ENCODE measurements at regions not wholly inside any gene's neighbourhood (a gene's known extent, or its start where the extent isn't known, plus 50 kb on each side); places are given as distances from the start of the nearest gene placed in this dataset.
"Not testable (repeated sequence)": the region's sequence is repeated elsewhere in the genome, so short reads cannot be mapped to it uniquely, and the experiment has no call there.

DNA sequence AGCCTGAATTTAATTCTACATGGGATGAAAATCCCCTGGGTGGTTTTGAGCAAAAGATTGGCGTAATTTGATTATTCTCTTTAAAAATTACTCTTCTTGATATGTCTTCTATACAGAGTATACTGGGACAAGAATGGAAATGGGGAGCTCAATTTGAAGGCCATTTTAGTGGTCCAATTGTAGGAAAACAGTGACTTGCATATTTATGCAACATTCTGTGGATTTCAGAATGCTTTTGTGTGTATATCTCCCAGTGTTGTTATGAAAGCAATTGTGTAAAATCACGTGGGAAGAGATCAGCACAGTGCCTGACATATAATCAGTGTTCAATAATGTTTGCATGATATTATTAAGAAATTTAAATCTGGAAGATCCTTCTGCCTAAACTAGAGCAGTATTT lies 575.9 kb upstream of the PBX1 start:
- DNase-seq (ENCODE audit: low read depth in 2 of 2): no peak

- no peak for DNase-seq (ENCODE audit: low read depth in 2 of 2)
Measured at GRCh38 chr1:163985700-163986099, 573.3 kb upstream of the PBX1 start.

GRCh38 chr1:163999131-163999530 lies 559.9 kb upstream of the PBX1 start:
- DNase-seq (ENCODE audit: low read depth in 2 of 2): no peak

DNA sequence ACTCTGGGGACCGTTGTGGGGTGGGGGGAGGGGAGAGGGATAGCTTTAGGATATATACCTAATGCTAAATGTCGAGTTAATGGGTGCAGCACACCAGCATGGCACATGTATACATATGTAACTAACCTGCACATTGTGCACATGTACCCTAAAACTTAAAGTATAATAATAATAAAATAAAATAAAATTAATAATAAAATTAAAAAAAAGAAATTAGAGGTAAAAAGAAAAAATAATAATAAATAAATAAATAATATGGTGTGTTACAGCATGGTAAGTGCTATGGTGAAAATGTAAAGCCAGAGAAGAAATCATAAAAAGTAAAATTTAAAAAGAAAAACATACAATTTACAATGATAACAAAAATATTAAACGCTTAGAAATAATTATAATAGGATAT lies 552.8 kb upstream of the PBX1 start:
- not testable (repeated sequence) for DNase-seq (ENCODE audit: low read depth in 2 of 2)

GRCh38 chr1:164006621-164007020 lies 552.4 kb upstream of the PBX1 start:
- no peak for DNase-seq (ENCODE audit: low read depth in 2 of 2)

DNA sequence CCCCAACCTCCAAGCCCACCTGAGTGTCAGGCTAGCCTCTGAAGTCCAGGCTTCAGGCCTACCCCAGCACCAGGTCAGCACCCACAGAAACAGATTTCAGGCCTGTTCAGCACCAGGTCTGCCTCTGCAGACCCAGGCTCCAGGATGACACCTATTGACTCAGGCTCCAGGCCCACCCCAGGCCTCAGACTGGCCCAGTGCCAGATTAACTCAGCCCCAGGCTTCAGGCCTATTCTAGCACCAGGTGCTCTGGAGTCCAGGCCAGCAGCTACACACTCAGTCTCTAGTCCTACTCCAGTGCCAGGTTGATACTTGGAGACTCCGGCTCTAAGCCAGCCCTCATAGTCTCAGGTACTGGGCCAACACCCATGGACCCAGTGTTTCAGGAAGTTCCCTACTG lies 541.7 kb upstream of the PBX1 start:
- DNase-seq (ENCODE audit: low read depth in 2 of 2): no peak

DNA sequence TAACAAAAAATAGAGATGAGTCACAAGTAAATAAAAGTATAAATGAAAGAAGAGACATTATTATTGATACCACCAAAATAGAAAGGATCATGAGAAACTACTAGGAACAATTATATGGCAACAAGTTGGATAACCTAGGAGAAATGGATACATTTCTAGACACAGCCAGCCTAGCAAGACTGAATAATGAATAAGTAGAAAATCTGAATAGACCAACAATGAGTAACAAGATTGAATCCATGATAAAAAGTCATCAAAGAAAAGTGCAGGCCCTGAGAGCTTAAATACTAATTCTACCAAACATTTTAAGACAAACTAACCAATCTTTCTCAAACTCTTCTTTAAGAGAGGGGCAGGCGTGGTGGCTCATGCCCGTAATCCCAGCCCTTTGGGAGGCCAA lies 538.6 kb upstream of the PBX1 start:
- no peak for DNase-seq (ENCODE audit: low read depth in 2 of 2)

DNA sequence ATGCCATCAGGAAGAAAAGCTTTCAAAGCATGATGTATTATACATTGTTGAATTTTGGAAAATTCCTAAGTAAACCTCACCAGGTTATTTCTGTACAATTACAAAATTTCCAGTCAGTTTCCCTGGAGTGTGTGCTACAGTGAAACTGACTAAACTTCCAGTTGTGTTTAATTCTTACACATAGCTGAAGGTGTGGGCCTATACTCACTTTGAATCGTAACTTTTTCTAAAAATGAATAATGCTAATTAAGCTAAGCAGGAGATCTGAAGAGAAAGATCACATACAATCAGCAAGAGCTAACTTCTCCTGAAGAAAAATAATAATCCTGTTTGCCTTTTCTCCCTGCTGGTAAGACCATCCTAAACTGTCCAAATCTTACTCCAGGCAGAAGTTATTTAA lies 537.2 kb upstream of the PBX1 start:
- no peak for DNase-seq (ENCODE audit: low read depth in 2 of 2)

DNA sequence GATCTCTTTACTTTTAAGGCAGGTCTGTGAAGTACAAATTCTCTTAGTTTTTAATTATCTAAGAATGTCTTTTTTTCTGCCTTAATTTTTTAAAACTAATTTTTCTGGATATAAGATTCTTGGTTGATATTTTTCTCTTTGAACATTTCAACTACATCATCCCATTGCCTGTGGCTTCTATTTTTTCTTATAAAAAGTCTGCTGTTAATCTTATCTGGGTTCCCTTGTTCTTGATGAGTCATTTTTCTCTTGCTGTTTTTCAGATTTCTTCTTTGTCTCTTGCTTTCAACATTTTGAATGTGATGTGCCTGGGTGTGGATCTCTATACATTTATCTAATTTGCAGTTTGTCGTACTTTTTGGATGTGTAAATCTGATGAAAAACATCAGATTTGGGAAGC lies 525.2 kb upstream of the PBX1 start:
- no peak for DNase-seq (ENCODE audit: low read depth in 2 of 2)

DNA sequence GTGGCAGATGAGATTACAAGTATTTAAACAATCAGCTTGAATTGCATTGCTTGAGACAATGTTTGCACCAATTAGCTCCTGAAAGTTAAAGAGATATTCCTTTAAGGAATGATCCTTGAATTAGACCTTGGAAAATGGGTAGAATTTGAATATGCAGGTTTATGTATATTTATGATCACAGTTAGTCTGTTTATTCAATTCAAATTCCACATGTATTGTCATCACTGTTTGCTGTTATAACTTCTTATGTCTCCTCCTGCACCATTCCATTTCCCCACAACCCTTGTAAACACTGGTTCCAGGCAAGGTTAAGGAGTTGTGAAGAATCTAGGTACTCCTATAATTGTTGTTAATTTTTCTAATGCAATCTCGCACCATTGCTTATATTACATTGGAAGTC lies 518.2 kb upstream of the PBX1 start:
- no peak for DNase-seq (ENCODE audit: low read depth in 2 of 2)

GRCh38 chr1:164051782-164052181 lies 507.2 kb upstream of the PBX1 start:
- no peak for DNase-seq (ENCODE audit: low read depth in 2 of 2)

- no peak for DNase-seq (ENCODE audit: low read depth in 2 of 2)
Measured at GRCh38 chr1:164054331-164054730, 504.7 kb upstream of the PBX1 start.

DNA sequence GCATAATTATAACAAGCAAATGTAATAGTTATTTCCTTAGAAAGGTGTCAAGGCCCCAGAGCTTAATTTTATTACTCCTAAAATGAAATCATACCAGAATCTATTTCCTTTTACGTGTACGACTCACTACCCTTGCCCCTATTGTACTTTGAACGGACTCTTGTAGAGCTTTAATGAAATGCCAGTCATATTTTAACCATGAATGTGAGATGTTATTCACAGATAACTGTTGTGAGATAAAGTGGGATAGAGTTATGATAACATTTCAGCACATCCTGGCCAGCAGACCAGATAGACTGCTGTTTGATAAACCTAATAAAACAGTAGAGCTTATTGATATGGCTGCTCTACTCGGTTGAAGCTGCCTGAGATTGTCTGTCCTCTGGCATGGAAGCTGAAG lies 500.8 kb upstream of the PBX1 start:
- no peak for DNase-seq (ENCODE audit: low read depth in 2 of 2)

GRCh38 chr1:164061528-164061927 lies 497.5 kb upstream of the PBX1 start:
- no peak for DNase-seq (ENCODE audit: low read depth in 2 of 2)

GRCh38 chr1:164064501-164064900 lies 494.5 kb upstream of the PBX1 start:
- no peak for DNase-seq (ENCODE audit: low read depth in 2 of 2)

- no peak for DNase-seq (ENCODE audit: low read depth in 2 of 2)
Measured at GRCh38 chr1:164071288-164071687, 487.7 kb upstream of the PBX1 start.

GRCh38 chr1:164086832-164087231 lies 472.2 kb upstream of the PBX1 start:
- DNase-seq (ENCODE audit: low read depth in 2 of 2): no peak

DNA sequence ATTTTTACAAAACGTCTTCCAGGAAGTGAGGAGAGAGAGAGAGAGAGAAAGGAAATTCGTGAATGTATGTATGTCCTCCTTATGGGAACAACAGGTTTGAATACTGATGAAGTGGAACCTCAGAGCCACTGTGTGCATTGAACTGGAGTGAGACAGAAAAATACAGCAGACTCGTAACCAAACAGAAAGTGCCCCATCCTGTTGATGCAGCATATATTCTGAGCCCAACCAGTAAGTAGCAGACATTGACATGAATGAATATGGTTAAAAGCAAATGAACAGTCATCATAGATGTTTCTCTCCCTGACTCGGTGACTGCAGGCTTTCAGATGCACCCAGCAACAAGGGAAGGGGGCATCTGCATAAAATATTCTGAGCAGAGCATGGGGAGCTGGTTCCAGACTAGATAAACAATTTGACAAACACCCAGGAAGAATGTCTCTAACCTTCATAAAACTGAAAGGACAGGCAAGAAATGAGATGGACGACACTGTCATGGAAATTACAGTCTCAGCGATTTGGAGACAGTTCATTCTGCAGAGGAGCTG lies 471.0 kb upstream of the PBX1 start:
- no peak for DNase-seq (ENCODE audit: low read depth in 2 of 2)

GRCh38 chr1:164092603-164093353 lies 466.2 kb upstream of the PBX1 start:
- DNase-seq (ENCODE audit: low read depth in 2 of 2): no peak

DNA sequence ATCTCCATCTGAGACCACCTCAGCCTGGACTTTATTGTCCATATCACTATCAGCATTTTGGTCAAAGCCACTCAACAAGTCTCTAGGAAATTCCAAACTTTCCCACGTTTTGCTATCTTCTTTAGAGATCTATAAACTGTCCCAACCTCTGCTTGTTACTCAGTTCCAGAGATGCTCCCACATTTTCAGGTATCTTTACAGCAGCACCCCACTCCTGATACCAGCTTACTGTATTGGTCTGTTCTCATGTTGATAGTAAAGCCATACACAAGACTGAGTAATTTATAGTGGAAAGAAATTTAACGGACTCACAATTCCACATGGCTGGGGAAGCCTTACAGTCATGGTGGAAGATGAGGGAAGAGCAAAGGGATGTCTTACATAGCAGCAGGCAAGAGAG lies 465.4 kb upstream of the PBX1 start:
- no peak for DNase-seq (ENCODE audit: low read depth in 2 of 2)

DNA sequence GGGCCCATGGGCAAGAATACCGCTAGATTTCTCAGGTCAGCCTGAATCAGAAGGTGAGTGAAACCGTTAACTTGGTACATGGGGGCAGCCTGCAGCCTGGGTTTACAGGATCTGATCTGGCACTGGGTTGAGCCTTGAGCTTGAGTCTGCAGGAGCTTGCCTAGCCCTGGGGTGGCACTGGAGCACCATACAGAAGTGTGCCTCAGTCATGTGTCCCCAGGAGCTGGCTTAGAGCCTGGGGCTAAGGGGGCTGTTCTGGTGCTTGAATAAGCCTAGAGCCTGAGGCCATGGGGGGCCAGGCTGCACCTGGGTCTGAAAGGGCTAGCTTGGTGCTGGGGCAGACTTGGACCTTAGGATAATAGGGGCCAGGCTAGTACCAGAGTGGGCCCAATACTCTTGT lies 457.2 kb upstream of the PBX1 start:
- no peak for DNase-seq (ENCODE audit: low read depth in 2 of 2)

DNA sequence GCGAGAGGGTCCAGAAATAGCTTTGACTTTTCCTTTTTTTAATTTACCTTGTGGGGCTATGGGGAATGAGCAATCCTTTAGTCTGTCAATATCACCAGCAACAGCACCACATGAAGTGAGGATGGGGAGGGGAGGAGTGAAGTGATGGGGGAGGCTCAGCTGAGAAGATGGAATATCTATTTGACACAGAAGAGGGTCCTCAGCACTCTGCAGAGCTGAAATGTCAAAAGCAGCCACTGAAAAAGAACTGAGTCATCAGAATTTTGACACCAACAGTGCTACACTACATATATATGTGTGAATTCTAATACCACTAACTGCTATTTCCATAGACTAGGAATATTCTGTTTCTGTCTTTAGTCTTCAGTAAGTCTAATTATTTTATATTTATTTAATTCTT lies 427.0 kb upstream of the PBX1 start:
- no peak for DNase-seq (ENCODE audit: low read depth in 2 of 2)

DNA sequence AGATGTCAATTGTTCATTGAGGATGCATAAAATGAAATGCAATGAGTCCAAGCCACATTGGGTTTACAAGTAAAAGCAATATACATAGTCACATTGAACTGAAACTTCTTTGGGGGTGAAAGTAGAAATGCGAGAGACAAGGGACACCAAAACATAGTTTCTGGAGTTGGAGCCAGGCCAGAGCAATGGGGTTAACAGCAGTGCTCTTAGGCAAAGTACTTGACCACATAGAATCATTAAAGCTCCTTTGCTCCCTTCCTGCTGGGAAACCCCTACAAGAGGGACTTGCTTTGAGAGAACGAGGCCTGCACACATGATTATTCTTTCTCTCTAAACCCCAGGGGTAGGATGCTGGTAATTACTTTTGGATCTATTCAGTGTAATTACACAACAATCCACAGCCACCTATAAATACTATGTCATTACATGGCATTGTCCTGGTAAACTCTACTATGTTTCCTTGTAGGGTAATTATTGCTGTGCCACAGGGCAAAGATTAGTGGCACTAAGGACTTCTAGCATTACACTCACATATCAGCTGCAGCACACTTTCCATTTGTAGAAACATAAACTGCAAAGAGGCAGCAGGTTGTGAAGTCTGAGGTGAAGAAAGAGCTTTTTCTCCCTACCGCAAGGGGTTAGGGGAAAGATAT lies 421.6 kb upstream of the PBX1 start:
- no peak for DNase-seq (ENCODE audit: low read depth in 2 of 2)
